IPS-20b (cell line): ENCODE measurements at regions not wholly inside any gene's neighbourhood (a gene's known extent, or its start where the extent isn't known, plus 50 kb on each side); places are given as distances from the start of the nearest gene placed in this dataset.

Source experiments
- H3K27ac ChIP-seq: one replicate; pipeline ENCODE4 v1.5.1; 2013; ENCODE audit warnings: low read length
- H3K27me3 ChIP-seq: 2 replicates; pipeline ENCODE4 v1.6.1; 2013; ENCODE audit warnings: mild to moderate bottlenecking, low read length, inconsistent platforms; ENCODE audit not compliant: insufficient read depth
- H3K36me3 ChIP-seq: 2 replicates; pipeline ENCODE4 v1.6.1; 2013; ENCODE audit warnings: low read depth, mild to moderate bottlenecking, inconsistent platforms, low read length, moderate library complexity; ENCODE audit not compliant: insufficient read depth
- H3K4me1 ChIP-seq: 2 replicates; pipeline ENCODE4 v1.6.1; 2013; ENCODE audit warnings: mild to moderate bottlenecking, control low read depth, inconsistent platforms, low read length, moderate library complexity; ENCODE audit not compliant: insufficient read depth
- H3K4me3 ChIP-seq: 2 replicates; pipeline ENCODE4 v1.5.1; 2013; ENCODE audit warnings: mild to moderate bottlenecking, low read length, inconsistent platforms
- H3K9ac ChIP-seq: 2 replicates; pipeline ENCODE4 v1.6.1; 2013; ENCODE audit warnings: low read depth, mild to moderate bottlenecking, inconsistent platforms, low read length, moderate library complexity
- H3K9me3 ChIP-seq: 2 replicates; pipeline ENCODE4 v1.6.1; 2013; ENCODE audit warnings: mild to moderate bottlenecking, low read depth, low read length, inconsistent platforms; ENCODE audit not compliant: insufficient read depth

- Histone ChIP-seq H3K4me3 (no peak overlapping the region), H3K9ac (no peak overlapping the region), H3K27me3 (no peaks in the 10 kb centered on the region), H3K9me3 (no peaks in the 10 kb centered on the region), H3K4me1 (peaks cover 3% of the 10 kb centered on the region; the same call in 1 of the 2 replicates), H3K36me3 (no peaks in the 10 kb centered on the region), H3K27ac (no peak overlapping the region)
These were observed 373.1 kb downstream of the MFSD1 start for GRCh38 chr3:159174715-159175692.

- H3K27ac ChIP-seq: no peak overlapping the region
- no peaks in the 10 kb centered on the region for H3K36me3 ChIP-seq
- no peaks in the 10 kb centered on the region for H3K27me3 ChIP-seq
- no peaks in the 10 kb centered on the region for H3K4me1 ChIP-seq
- H3K9me3 ChIP-seq: no peaks in the 10 kb centered on the region
- H3K4me3 ChIP-seq: no peak overlapping the region
- H3K9ac ChIP-seq: no peak overlapping the region
These were observed 376.5 kb downstream of the MFSD1 start for GRCh38 chr3:159178209-159178897.

- H3K4me1 ChIP-seq: no peaks in the 10 kb centered on the region
- H3K36me3 ChIP-seq: no peaks in the 10 kb centered on the region
These were observed 381.1 kb downstream of the MFSD1 start for GRCh38 chr3:159182961-159183360.

GRCh38 chr3:159185443-159186050 lies 383.7 kb downstream of the MFSD1 start:
- Histone ChIP-seq H3K36me3 (no peaks in the 10 kb centered on the region), H3K27me3 (no peaks in the 10 kb centered on the region), H3K4me3 (no peak overlapping the region), H3K9ac (no peak overlapping the region), H3K27ac (no peak overlapping the region), H3K4me1 (no peaks in the 10 kb centered on the region), H3K9me3 (no peaks in the 10 kb centered on the region)

More at GRCh38 chr3:159182961-159183360, 381.1 kb downstream of the MFSD1 start:
- no peak overlapping the region for H3K27ac ChIP-seq
- no peak overlapping the region for H3K4me3 ChIP-seq
- no peaks in the 10 kb centered on the region for H3K27me3 ChIP-seq
- H3K9ac ChIP-seq: no peak overlapping the region
- H3K9me3 ChIP-seq: no peaks in the 10 kb centered on the region

GRCh38 chr3:159186581-159186980 lies 384.7 kb downstream of the MFSD1 start:
- Histone ChIP-seq H3K9ac (no peak overlapping the region), H3K36me3 (no peaks in the 10 kb centered on the region), H3K4me1 (no peaks in the 10 kb centered on the region), H3K4me3 (no peak overlapping the region), H3K9me3 (no peaks in the 10 kb centered on the region), H3K27ac (no peak overlapping the region), H3K27me3 (no peaks in the 10 kb centered on the region)

GRCh38 chr3:159187232-159187631 lies 385.4 kb downstream of the MFSD1 start:
- no peak overlapping the region for H3K4me3 ChIP-seq
- no peak overlapping the region for H3K9ac ChIP-seq
- no peaks in the 10 kb centered on the region for H3K27me3 ChIP-seq
- no peaks in the 10 kb centered on the region for H3K36me3 ChIP-seq
- no peak overlapping the region for H3K27ac ChIP-seq
- H3K4me1 ChIP-seq: no peaks in the 10 kb centered on the region
- H3K9me3 ChIP-seq: no peaks in the 10 kb centered on the region

- H3K9me3 ChIP-seq: no peaks in the 10 kb centered on the region
- no peak overlapping the region for H3K27ac ChIP-seq
- no peaks in the 10 kb centered on the region for H3K4me1 ChIP-seq
- no peaks in the 10 kb centered on the region for H3K27me3 ChIP-seq
- no peak overlapping the region for H3K9ac ChIP-seq
- H3K4me3 ChIP-seq: no peak overlapping the region
- no peaks in the 10 kb centered on the region for H3K36me3 ChIP-seq
These were observed 385.9 kb downstream of the MFSD1 start for GRCh38 chr3:159187706-159188105.

GRCh38 chr3:159189994-159190669 lies 388.3 kb downstream of the MFSD1 start:
- no peaks in the 10 kb centered on the region for H3K4me1 ChIP-seq
- no peaks in the 10 kb centered on the region for H3K9me3 ChIP-seq
- H3K9ac ChIP-seq: no peak overlapping the region
- H3K27me3 ChIP-seq: no peaks in the 10 kb centered on the region
- no peak overlapping the region for H3K4me3 ChIP-seq
- no peaks in the 10 kb centered on the region for H3K36me3 ChIP-seq
- H3K27ac ChIP-seq: no peak overlapping the region

GRCh38 chr3:159191447-159191846 lies 389.6 kb downstream of the MFSD1 start:
- H3K4me3 ChIP-seq: no peak overlapping the region

GRCh38 chr3:159196359-159196758 lies 394.5 kb downstream of the MFSD1 start:
- Histone ChIP-seq H3K27ac (no peak overlapping the region), H3K27me3 (no peaks in the 10 kb centered on the region), H3K4me1 (no peaks in the 10 kb centered on the region), H3K9me3 (no peaks in the 10 kb centered on the region), H3K36me3 (no peaks in the 10 kb centered on the region), H3K9ac (no peak overlapping the region), H3K4me3 (no peak overlapping the region)

More at GRCh38 chr3:159191447-159191846, 389.6 kb downstream of the MFSD1 start:
- Histone ChIP-seq H3K9ac (no peak overlapping the region), H3K27me3 (no peaks in the 10 kb centered on the region), H3K36me3 (no peaks in the 10 kb centered on the region), H3K9me3 (no peaks in the 10 kb centered on the region), H3K27ac (no peak overlapping the region), H3K4me1 (no peaks in the 10 kb centered on the region)

- Histone ChIP-seq H3K4me1 (no peaks in the 10 kb centered on the region), H3K27ac (no peak overlapping the region)
These were observed 398.3 kb downstream of the MFSD1 start for GRCh38 chr3:159200176-159200575.

More at GRCh38 chr3:159200176-159200575, 398.3 kb downstream of the MFSD1 start:
- Histone ChIP-seq H3K36me3 (no peaks in the 10 kb centered on the region), H3K27me3 (no peaks in the 10 kb centered on the region), H3K9ac (no peak overlapping the region), H3K9me3 (no peaks in the 10 kb centered on the region; the same call in 1 of the 2 replicates), H3K4me3 (no peak overlapping the region)
